ENCODE measurements at regions not wholly inside any gene's neighbourhood (a gene's known extent, or its start where the extent isn't known, plus 50 kb on each side); places are given as distances from the start of the nearest gene placed in this dataset.

- TF ChIP-seq ZFP36 (IDR thresholded peaks at IDR 0.05; ENCODE audit: borderline replicate concordance, partially characterized antibody) (no peak), CTCF (IDR thresholded peaks at IDR 0.05) (no peak), REST (IDR thresholded peaks at IDR 0.05) (no peak), MAZ (IDR thresholded peaks at IDR 0.05; ENCODE audit: borderline replicate concordance, low read depth, low read length) (no peak), EP300 (IDR thresholded peaks at IDR 0.05) (no peak), EHMT2 (IDR thresholded peaks at IDR 0.05; ENCODE audit: low read depth) (no peak), CEBPB (IDR thresholded peaks at IDR 0.05) (no peak), POLR2A (IDR thresholded peaks at IDR 0.05; ENCODE audit: low read length) (no peak), RAD21 (conservative IDR thresholded peaks at IDR 0.05 in 1 of 2, IDR thresholded peaks at IDR 0.05 in 1 of 2) (no peak), NR3C1 (IDR thresholded peaks at IDR 0.05) (no peak), KDM1A (IDR thresholded peaks at IDR 0.05; ENCODE audit: low read depth) (no peak), CHD4 (IDR thresholded peaks at IDR 0.05; ENCODE audit: borderline replicate concordance) (no peak)
Measured at GRCh38 chr10:10293041-10293440, 724.6 kb upstream of the CELF2 start.
